GM12878 (cell line): ENCODE measurements at regions not wholly inside any gene's neighbourhood (a gene's known extent, or its start where the extent isn't known, plus 50 kb on each side); places are given as distances from the start of the nearest gene placed in this dataset.
"Not testable (repeated sequence)": the region's sequence is repeated elsewhere in the genome, so short reads cannot be mapped to it uniquely, and the experiment has no call there.

Source experiments
- ATAC-seq: fragments of 200-7000 bp; cut with Tn5 transposase; 3 replicates; pipeline ENCODE4 v1.9.1; 2020; ENCODE audit warnings: mild to moderate bottlenecking, moderate library complexity
- BruUV-seq: library from RNA; stranded (reverse); fragments of 400-500 nt; replicated peaks from 2 replicates; lab custom pipeline; 2021; lab: Mats Ljungman, UMichigan
- CTCF ChIA-PET: fragments of 300-600 bp; sonication (Branson Sonifier 250); formaldehyde crosslinking; extraction: SDS; loops from one replicate; lab custom pipeline; 2021; ENCODE audit warnings: inconsistent platforms; lab: Yijun Ruan, JAX
- POLR2A ChIA-PET: fragments of 350-600 bp; formaldehyde crosslinking; extraction: SDS; loops from one replicate; lab custom pipeline; 2021; ENCODE audit warnings: inconsistent platforms; lab: Charles Lee
- RAD21 ChIA-PET: fragments of 300-600 bp; sonication (Branson Sonifier 250); formaldehyde crosslinking; loops from one replicate; lab custom pipeline; 2023; ENCODE audit warnings: antibody characterized with exemption; ENCODE audit not compliant: unreplicated experiment; lab: Charles Lee
- SMC1A ChIA-PET: fragments of 300-600 bp; sonication (Branson Sonifier 250); formaldehyde crosslinking; loops from one replicate; lab custom pipeline; 2023; ENCODE audit not compliant: unreplicated experiment, uncharacterized antibody; lab: Charles Lee
- DNase-seq: peaks from one replicate; pipeline ENCODE4 v3.0.0-alpha.2; 2011; ENCODE audit warnings: low read depth, low spot score
- FAIRE-seq: peaks from 3 replicates; lab custom pipeline; 2011; peaks lifted over from hg19 to GRCh38; lab: Jason Lieb, UNC
- H2AFZ ChIP-seq: 2 replicates; pipeline ENCODE4 v1.6.0; 2011; ENCODE audit warnings: low read depth, low read length, control low read depth; ENCODE audit not compliant: control insufficient read depth
- H3K27ac ChIP-seq: 2 replicates; pipeline ENCODE4 v1.5.1; 2011; ENCODE audit warnings: control low read depth; ENCODE audit not compliant: control insufficient read depth, insufficient read depth
- H3K27me3 ChIP-seq, 2 experiments: replicated peaks in 1 of 2; 2 replicates each; pipeline versions ENCODE4 v1.6.0 to v1.6.1; 2011; ENCODE audit warnings: low read length in 1 of 2; ENCODE audit not compliant: control insufficient read depth in 2 of 2, insufficient read depth in 2 of 2
- H3K36me3 ChIP-seq, 2 experiments: 2 replicates each; pipeline ENCODE4 v1.5.1; 2011; ENCODE audit warnings: low read length in 1 of 2; ENCODE audit not compliant: control insufficient read depth in 2 of 2, insufficient read depth in 2 of 2
- H3K4me1 ChIP-seq: 2 replicates; pipeline ENCODE4 v1.6.1; 2011; ENCODE audit warnings: mild to moderate bottlenecking, low read length, moderate library complexity, mixed read lengths; ENCODE audit not compliant: control insufficient read depth, insufficient read depth
- H3K4me2 ChIP-seq: 2 replicates; pipeline ENCODE4 v1.6.0; 2011; ENCODE audit warnings: control low read depth; ENCODE audit not compliant: control insufficient read depth, insufficient read depth
- H3K4me3 ChIP-seq: fragments of 200-600 bp; sonication (generic); 2 replicates; pipeline ENCODE4 v1.5.1; 2016
- H3K79me2 ChIP-seq: 2 replicates; pipeline ENCODE4 v1.6.0; 2011; ENCODE audit warnings: low read length; ENCODE audit not compliant: control insufficient read depth, insufficient read depth
- H3K9ac ChIP-seq: 2 replicates; pipeline ENCODE4 v1.8.0; 2011; ENCODE audit warnings: low read length, control low read depth, mixed read lengths; ENCODE audit not compliant: control insufficient read depth, insufficient read depth
- H3K9me3 ChIP-seq: replicated peaks from 3 replicates; pipeline ENCODE4 v1.5.1; 2011; ENCODE audit warnings: mild to moderate bottlenecking, low read length; ENCODE audit not compliant: control insufficient read depth, insufficient read depth
- H4K20me1 ChIP-seq: 2 replicates; pipeline ENCODE4 v1.6.0; 2011; ENCODE audit not compliant: control insufficient read depth, insufficient read depth
- FOXM1 ChIP-seq: IDR thresholded peaks from 2 replicates; pipeline ENCODE4 v1.6.1; 2012; ENCODE audit warnings: low read depth, mild to moderate bottlenecking, inconsistent platforms, low read length, moderate library complexity
- NFXL1 ChIP-seq: fragments of 450-650 bp; IDR thresholded peaks from 2 replicates; pipeline ENCODE4 v1.6.1; 2017; ENCODE audit warnings: antibody characterized with exemption, mild to moderate bottlenecking, borderline replicate concordance
- RAD21 ChIP-seq: IDR thresholded peaks from 2 replicates; pipeline ENCODE4 v1.6.1; 2011; ENCODE audit warnings: mild to moderate bottlenecking, low read depth, low read length, moderate library complexity; ENCODE audit not compliant: insufficient read depth
- WGBS: methylation state at CpG from one replicate; pipeline ENCODE4 v1.1.6; 2016; ENCODE audit warnings: low lambda C conversion rate; ENCODE audit not compliant: insufficient replicate concordance, insufficient coverage; ENCODE audit errors: missing lambda C conversion rate; 5-methylcytosine and 5-hydroxymethylcytosine counted together
- in situ Hi-C: fragments of 300-500 bp; cut with MboI; formaldehyde crosslinking; loops from 9 replicates; pipeline ENCODE4 v1.14.3; 2018; ENCODE audit warnings: mixed read lengths
- intact Hi-C: fragments of 100-400 bp; cut with micrococcal nuclease; formaldehyde crosslinking; loops from one replicate; pipeline ENCODE4 v1.14.2; 2022; ENCODE audit not compliant: unreplicated experiment
- TF ChIP-seq, protein P1 (sequence below): IDR thresholded peaks from 2 replicates; pipeline ENCODE4 v1.6.1; 2011; ENCODE audit warnings: borderline replicate concordance, low read depth, mild to moderate bottlenecking, moderate library complexity, low read length; ENCODE audit not compliant: insufficient read depth, poor library complexity, severe bottlenecking
- TF ChIP-seq, protein P2 (sequence below): IDR thresholded peaks from 2 replicates; pipeline ENCODE4 v1.6.1; 2012; ENCODE audit warnings: low read depth, low read length, improper control_type of control experiment

DNA sequence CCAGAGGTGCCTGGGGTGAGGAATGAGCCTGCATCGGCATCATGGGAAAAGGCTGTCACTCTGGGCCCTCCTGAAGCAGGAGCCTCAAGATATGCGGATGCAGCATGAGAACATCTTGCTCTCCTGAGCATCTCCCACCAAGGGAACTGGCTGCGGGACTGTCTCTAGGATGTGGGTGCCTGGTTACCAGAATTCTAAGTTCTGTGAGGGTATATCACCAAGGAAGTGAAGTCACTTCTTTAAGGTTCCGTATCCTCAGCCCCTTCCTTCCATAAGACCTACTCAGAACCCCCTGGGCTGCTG lies 86.9 kb downstream of the GGTLC2 start:
- RAD21 ChIA-PET: no interaction called here
- ATAC-seq: no peak
- Histone ChIP-seq H3K36me3 (no peaks in the 10 kb centered on the region), H4K20me1 (no peaks in the 10 kb centered on the region), H3K9me3 (no peaks in the 10 kb centered on the region), H3K9ac (no peak overlapping the region), H3K27me3 (no peaks in the 10 kb centered on the region)
- no peak for DNase-seq
- SMC1A ChIA-PET: no interaction called here
- TF ChIP-seq RAD21 (no peak), NFXL1 (no peak), FOXM1 (no peak)
- TF ChIP-seq, protein P1, sequence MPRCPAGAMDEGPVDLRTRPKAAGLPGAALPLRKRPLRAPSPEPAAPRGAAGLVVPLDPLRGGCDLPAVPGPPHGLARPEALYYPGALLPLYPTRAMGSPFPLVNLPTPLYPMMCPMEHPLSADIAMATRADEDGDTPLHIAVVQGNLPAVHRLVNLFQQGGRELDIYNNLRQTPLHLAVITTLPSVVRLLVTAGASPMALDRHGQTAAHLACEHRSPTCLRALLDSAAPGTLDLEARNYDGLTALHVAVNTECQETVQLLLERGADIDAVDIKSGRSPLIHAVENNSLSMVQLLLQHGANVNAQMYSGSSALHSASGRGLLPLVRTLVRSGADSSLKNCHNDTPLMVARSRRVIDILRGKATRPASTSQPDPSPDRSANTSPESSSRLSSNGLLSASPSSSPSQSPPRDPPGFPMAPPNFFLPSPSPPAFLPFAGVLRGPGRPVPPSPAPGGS: no peak
- TF ChIP-seq, protein P2, sequence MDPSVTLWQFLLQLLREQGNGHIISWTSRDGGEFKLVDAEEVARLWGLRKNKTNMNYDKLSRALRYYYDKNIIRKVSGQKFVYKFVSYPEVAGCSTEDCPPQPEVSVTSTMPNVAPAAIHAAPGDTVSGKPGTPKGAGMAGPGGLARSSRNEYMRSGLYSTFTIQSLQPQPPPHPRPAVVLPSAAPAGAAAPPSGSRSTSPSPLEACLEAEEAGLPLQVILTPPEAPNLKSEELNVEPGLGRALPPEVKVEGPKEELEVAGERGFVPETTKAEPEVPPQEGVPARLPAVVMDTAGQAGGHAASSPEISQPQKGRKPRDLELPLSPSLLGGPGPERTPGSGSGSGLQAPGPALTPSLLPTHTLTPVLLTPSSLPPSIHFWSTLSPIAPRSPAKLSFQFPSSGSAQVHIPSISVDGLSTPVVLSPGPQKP: no peak
- TF ChIP-seq, all 136 proteins: peak for 0
- H2AFZ ChIP-seq: no peak overlapping the region
- POLR2A ChIA-PET: no interaction called here
- no peak overlapping the region for H3K4me3 ChIP-seq
- CTCF ChIA-PET: no interaction called here
- no peaks in the 10 kb centered on the region for H3K4me1 ChIP-seq
- in situ Hi-C loops (no loop called here), intact Hi-C loops (no loop called here)
- BruUV-seq: no TSS peak
- H3K27ac ChIP-seq: no peak overlapping the region
- no peak overlapping the region for H3K4me2 ChIP-seq
- no peaks in the 10 kb centered on the region for H3K79me2 ChIP-seq
- FAIRE-seq: no peak
- 84% methylated on average over 4 of the region's 4 CpGs for WGBS

DNA sequence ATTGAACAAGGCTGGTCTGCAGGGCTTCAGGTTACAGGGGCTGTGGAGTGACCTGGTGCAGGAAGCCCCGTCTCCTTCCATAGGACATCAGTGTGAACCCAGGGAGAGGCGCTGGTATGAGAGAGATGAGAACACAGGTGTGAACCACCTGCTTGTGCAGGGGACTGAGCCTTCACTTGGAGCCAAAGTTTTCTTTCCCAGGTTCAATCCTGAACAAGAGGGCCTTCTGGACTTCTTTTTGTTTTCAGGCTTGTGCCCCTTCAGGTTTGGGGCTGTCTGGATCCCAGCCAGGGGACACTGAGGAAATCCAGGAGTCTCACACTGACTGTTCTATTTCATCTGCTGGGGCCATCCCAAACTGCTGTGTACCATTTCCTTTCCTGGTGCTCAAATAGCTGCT lies 88.6 kb downstream of the GGTLC2 start:
- POLR2A ChIA-PET, in situ Hi-C loops, CTCF ChIA-PET, intact Hi-C loops, DNase-seq, H3K9ac ChIP-seq, H2AFZ ChIP-seq, H3K4me2 ChIP-seq, RAD21 ChIA-PET, H3K27me3 ChIP-seq, FAIRE-seq, H3K4me3 ChIP-seq, BruUV-seq, H3K9me3 ChIP-seq, H3K27ac ChIP-seq, H4K20me1 ChIP-seq, H3K79me2 ChIP-seq, ATAC-seq, H3K36me3 ChIP-seq, H3K4me1 ChIP-seq: not testable (repeated sequence)
- 40% methylated on average over 2 of the region's 2 CpGs for WGBS
- SMC1A ChIA-PET: interaction anchor here (0.7 kb wide), 1 partner anchor 12 kb away, joined by 3 read pairs; no protein-coding TSS in a partner anchor
